BJ (cell line): ENCODE measurements at regions not wholly inside any gene's neighbourhood (a gene's known extent, or its start where the extent isn't known, plus 50 kb on each side); places are given as distances from the start of the nearest gene placed in this dataset.

Experiments used
- CTCF ChIA-PET: fragments of 350-600 bp; formaldehyde crosslinking; extraction: SDS; loops from one replicate; lab custom pipeline; 2021; ENCODE audit warnings: antibody characterized with exemption, inconsistent platforms; lab: Yijun Ruan, JAX
- POLR2A ChIA-PET: fragments of 300-600 bp; sonication (Branson Sonifier 250); formaldehyde crosslinking; extraction: SDS; loops from one replicate; lab custom pipeline; 2021; ENCODE audit warnings: antibody characterized with exemption; lab: Charles Lee
- DNase-seq: peaks from one replicate; pipeline ENCODE4 v3.0.0-alpha.2; 2011; ENCODE audit warnings: low read depth
- H3K27me3 ChIP-seq: 2 replicates; pipeline ENCODE4 v1.6.0; 2011; ENCODE audit warnings: low read length; ENCODE audit not compliant: control insufficient read depth, insufficient read depth
- H3K36me3 ChIP-seq: 2 replicates; pipeline ENCODE4 v1.5.1; 2011; ENCODE audit warnings: low read length; ENCODE audit not compliant: control insufficient read depth, insufficient read depth
- H3K4me3 ChIP-seq: 2 replicates; pipeline ENCODE4 v1.5.1; 2011; ENCODE audit warnings: low read depth, mild to moderate bottlenecking, control low read depth, low read length
- TF ChIP-seq, protein P1 (sequence below): IDR thresholded peaks from 2 replicates; pipeline ENCODE4 v1.5.1; 2011; ENCODE audit warnings: low read depth, mild to moderate bottlenecking, control low read depth, inconsistent platforms, low read length, moderate library complexity; ENCODE audit not compliant: insufficient read depth

- ChIA-PET CTCF (interaction anchor here (1.0 kb wide), 1 partner anchor 14 kb away, joined by 3 read pairs; no protein-coding TSS in a partner anchor), POLR2A (no interaction called here)
- no peak overlapping the region for H3K4me3 ChIP-seq
- TF ChIP-seq, protein P1, sequence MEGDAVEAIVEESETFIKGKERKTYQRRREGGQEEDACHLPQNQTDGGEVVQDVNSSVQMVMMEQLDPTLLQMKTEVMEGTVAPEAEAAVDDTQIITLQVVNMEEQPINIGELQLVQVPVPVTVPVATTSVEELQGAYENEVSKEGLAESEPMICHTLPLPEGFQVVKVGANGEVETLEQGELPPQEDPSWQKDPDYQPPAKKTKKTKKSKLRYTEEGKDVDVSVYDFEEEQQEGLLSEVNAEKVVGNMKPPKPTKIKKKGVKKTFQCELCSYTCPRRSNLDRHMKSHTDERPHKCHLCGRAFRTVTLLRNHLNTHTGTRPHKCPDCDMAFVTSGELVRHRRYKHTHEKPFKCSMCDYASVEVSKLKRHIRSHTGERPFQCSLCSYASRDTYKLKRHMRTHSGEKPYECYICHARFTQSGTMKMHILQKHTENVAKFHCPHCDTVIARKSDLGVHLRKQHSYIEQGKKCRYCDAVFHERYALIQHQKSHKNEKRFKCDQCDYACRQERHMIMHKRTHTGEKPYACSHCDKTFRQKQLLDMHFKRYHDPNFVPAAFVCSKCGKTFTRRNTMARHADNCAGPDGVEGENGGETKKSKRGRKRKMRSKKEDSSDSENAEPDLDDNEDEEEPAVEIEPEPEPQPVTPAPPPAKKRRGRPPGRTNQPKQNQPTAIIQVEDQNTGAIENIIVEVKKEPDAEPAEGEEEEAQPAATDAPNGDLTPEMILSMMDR = no peak
- no peaks in the 10 kb centered on the region for H3K36me3 ChIP-seq
- H3K27me3 ChIP-seq = no peaks in the 10 kb centered on the region
- peak; percentile 6 for DNase-seq
These were observed 71.7 kb upstream of the SKOR2 start for GRCh38 chr18:47323158-47323557.

GRCh38 chr18:47321815-47322214 is 70.4 kb upstream of the SKOR2 start:
- H3K4me3 ChIP-seq = no peak overlapping the region
- POLR2A ChIA-PET = no interaction called here
- no peaks in the 10 kb centered on the region for H3K27me3 ChIP-seq
- TF ChIP-seq, protein P1 = no peak
- DNase-seq = no peak
- no peaks in the 10 kb centered on the region for H3K36me3 ChIP-seq
- CTCF ChIA-PET = no interaction called here

DNA sequence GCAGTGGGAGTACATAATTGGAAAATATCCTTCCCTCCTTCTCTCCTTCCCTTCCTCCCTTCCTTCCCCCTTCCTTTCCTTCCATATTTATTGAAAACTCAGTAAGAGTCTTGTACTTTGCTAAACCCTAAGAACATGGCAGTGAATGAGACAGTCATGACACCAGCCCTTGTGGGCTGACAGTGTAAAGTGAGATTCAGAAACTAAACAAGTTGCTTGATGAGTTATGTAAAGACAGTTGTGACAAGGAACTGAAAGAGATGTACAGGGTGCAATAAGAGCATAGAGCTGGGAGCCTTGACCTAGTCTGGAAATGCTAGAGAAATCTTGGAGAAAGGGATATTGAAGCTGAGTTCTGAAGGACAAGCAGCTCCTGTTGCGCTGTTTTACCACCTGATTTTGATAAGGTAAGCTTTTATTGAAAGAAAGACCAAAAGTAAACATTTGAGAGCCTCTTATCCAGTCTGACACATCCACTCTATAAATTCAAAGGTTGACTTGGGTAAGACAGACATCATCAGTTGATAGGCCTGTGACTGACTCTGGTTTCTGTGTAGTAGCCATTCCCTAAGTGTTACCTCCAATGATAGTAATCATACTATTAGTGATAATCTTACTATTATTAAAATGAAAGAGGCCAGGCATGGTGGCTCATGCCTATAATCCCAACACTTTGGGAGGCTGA is 66.5 kb upstream of the SKOR2 start:
- Histone ChIP-seq H3K27me3 (no peaks in the 10 kb centered on the region), H3K36me3 (no peaks in the 10 kb centered on the region), H3K4me3 (no peak overlapping the region)
- DNase-seq = no peak
- ChIA-PET CTCF (no interaction called here), POLR2A (no interaction called here)
- TF ChIP-seq, protein P1 = no peak

DNA sequence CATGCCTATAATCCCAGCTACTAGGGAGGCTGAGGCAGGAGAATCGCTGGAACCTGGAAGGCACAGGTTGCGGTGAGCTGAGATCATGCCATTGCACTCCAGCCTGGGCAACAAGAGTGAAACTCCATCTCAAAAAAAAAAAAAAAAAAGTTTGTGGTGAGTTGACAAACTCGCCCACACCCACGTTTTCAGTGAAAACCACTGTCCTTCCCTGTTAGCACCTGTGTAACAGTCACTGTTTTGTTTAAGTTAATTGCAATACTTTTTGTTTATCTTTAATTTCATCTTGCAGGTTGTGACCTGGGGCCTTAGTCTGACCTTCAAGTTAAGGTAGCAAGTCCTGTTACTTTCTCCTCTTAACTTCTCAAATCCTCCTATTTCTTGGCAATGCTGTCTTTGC is 65.5 kb upstream of the SKOR2 start:
- Histone ChIP-seq H3K36me3 (no peaks in the 10 kb centered on the region), H3K27me3 (no peaks in the 10 kb centered on the region), H3K4me3 (no peak overlapping the region)
- TF ChIP-seq, protein P1 = no peak
- CTCF ChIA-PET = no interaction called here
- POLR2A ChIA-PET = no interaction called here
- DNase-seq = no peak

- ChIA-PET CTCF (interaction anchor here (1.1 kb wide), 1 partner anchor 11 kb away, joined by 3 read pairs; no protein-coding TSS in a partner anchor), POLR2A (no interaction called here)
- no peaks in the 10 kb centered on the region for H3K36me3 ChIP-seq
- no peaks in the 10 kb centered on the region for H3K27me3 ChIP-seq
- no peak for DNase-seq
- no peak overlapping the region for H3K4me3 ChIP-seq
- TF ChIP-seq, protein P1 = no peak
These were observed 62.4 kb upstream of the SKOR2 start for GRCh38 chr18:47313901-47314300.
